NCI-H2081 (cell line): ENCODE measurements at regions not wholly inside any gene's neighbourhood (a gene's known extent, or its start where the extent isn't known, plus 50 kb on each side); places are given as distances from the start of the nearest gene placed in this dataset.
"Not testable (repeated sequence)": the region's sequence is repeated elsewhere in the genome, so short reads cannot be mapped to it uniquely, and the experiment has no call there.

Experiments used
- DNase-seq, 2 experiments: peaks; one replicate each; lab custom pipeline; 2025; lab: John Stamatoyannopoulos, UW

- DNase-seq, result no peak
These were observed 358.3 kb upstream of the MTNR1B start for GRCh38 chr11:92611157-92611556.

GRCh38 chr11:92618020-92618419, 351.4 kb upstream of the MTNR1B start:
- DNase-seq, result not testable (repeated sequence)

GRCh38 chr11:92623055-92623454, 346.4 kb upstream of the MTNR1B start:
- no peak for DNase-seq

- no peak for DNase-seq
These were observed 343.6 kb upstream of the MTNR1B start for GRCh38 chr11:92625894-92626293.

- DNase-seq, result no peak
These were observed 342.8 kb upstream of the MTNR1B start for GRCh38 chr11:92626624-92627023.

GRCh38 chr11:92627615-92628256, 341.7 kb upstream of the MTNR1B start:
- DNase-seq, result no peak

GRCh38 chr11:92628401-92629292, 340.8 kb upstream of the MTNR1B start:
- peak; percentile 82 to 96 for DNase-seq

GRCh38 chr11:92632495-92632894, 337.0 kb upstream of the MTNR1B start:
- no peak for DNase-seq

GRCh38 chr11:92633820-92634219, 335.6 kb upstream of the MTNR1B start:
- no peak for DNase-seq

- DNase-seq, result no peak
These were observed 332.8 kb upstream of the MTNR1B start for GRCh38 chr11:92636543-92637188.

- DNase-seq, result no peak
These were observed 330.8 kb upstream of the MTNR1B start for GRCh38 chr11:92638678-92639077.

GRCh38 chr11:92642177-92642931, 327.1 kb upstream of the MTNR1B start:
- no peak for DNase-seq

- no peak for DNase-seq
These were observed 325.6 kb upstream of the MTNR1B start for GRCh38 chr11:92643827-92644226.

GRCh38 chr11:92644595-92645445, 324.6 kb upstream of the MTNR1B start:
- DNase-seq, result peak; percentile 60 to 84

- DNase-seq, result no peak
These were observed 318.3 kb upstream of the MTNR1B start for GRCh38 chr11:92651159-92651558.

GRCh38 chr11:92653454-92653853, 316.0 kb upstream of the MTNR1B start:
- no peak for DNase-seq

GRCh38 chr11:92656783-92657182, 312.7 kb upstream of the MTNR1B start:
- DNase-seq, result no peak

GRCh38 chr11:92657226-92657625, 312.2 kb upstream of the MTNR1B start:
- DNase-seq, result peak; percentile 67 to 92

- no peak for DNase-seq
These were observed 310.7 kb upstream of the MTNR1B start for GRCh38 chr11:92658733-92659132.

GRCh38 chr11:92659793-92660192, 309.7 kb upstream of the MTNR1B start:
- no peak for DNase-seq
